WERI-Rb-1 (cell line): ENCODE measurements at regions not wholly inside any gene's neighbourhood (a gene's known extent, or its start where the extent isn't known, plus 50 kb on each side); places are given as distances from the start of the nearest gene placed in this dataset.

Experiments
- DNase-seq: peaks from one replicate; pipeline ENCODE4 v3.0.0-alpha.2; 2020
- H3K27ac ChIP-seq: fragments of 250-450 bp; sonication (Bioruptor Pico); 2 replicates; pipeline ENCODE4 v1.5.1; 2020; ENCODE audit warnings: mild to moderate bottlenecking, moderate library complexity
- H3K27me3 ChIP-seq: fragments of 250-450 bp; sonication (Bioruptor Pico); 2 replicates; pipeline ENCODE4 v1.5.1; 2021; ENCODE audit warnings: mild to moderate bottlenecking, low read depth, moderate library complexity; ENCODE audit not compliant: insufficient read depth, severe bottlenecking
- H3K36me3 ChIP-seq: fragments of 250-450 bp; sonication (Bioruptor Pico); 2 replicates; pipeline ENCODE4 v1.5.1; 2020; ENCODE audit warnings: mild to moderate bottlenecking, moderate library complexity
- H3K4me3 ChIP-seq: 2 replicates; pipeline ENCODE4 v1.5.1; 2011; ENCODE audit warnings: low read depth, mild to moderate bottlenecking, control low read depth, low read length
- H3K9me3 ChIP-seq: fragments of 250-450 bp; sonication (Bioruptor Pico); 2 replicates; pipeline ENCODE4 v1.5.1; 2021; ENCODE audit warnings: mild to moderate bottlenecking, moderate library complexity; ENCODE audit not compliant: severe bottlenecking
- CTCF ChIP-seq: IDR thresholded peaks from 2 replicates; pipeline ENCODE4 v1.5.1; 2011; ENCODE audit warnings: low read depth, mild to moderate bottlenecking, control low read depth, inconsistent platforms, low read length

- Histone ChIP-seq H3K27ac (no peak overlapping the region), H3K27me3 (no peaks in the 10 kb centered on the region), H3K4me3 (no peak overlapping the region), H3K36me3 (no peaks in the 10 kb centered on the region), H3K9me3 (no peaks in the 10 kb centered on the region)
- no peak for DNase-seq
- TF ChIP-seq CTCF = no peak
Observed at GRCh38 chr6:14671937-14672336, 554.4 kb downstream of the CD83 start.

- no peak for TF ChIP-seq CTCF
- Histone ChIP-seq H3K27ac (no peak overlapping the region), H3K36me3 (no peaks in the 10 kb centered on the region), H3K9me3 (no peaks in the 10 kb centered on the region), H3K4me3 (no peak overlapping the region), H3K27me3 (no peaks in the 10 kb centered on the region)
- DNase-seq = no peak
Observed at GRCh38 chr6:14673201-14673600, 555.6 kb downstream of the CD83 start.

GRCh38 chr6:14674458-14674857 lies 556.9 kb downstream of the CD83 start:
- TF ChIP-seq CTCF = no peak
- H3K9me3 ChIP-seq = no peaks in the 10 kb centered on the region
- no peak overlapping the region for H3K27ac ChIP-seq
- DNase-seq = no peak
- no peaks in the 10 kb centered on the region for H3K27me3 ChIP-seq
- no peak overlapping the region for H3K4me3 ChIP-seq
- H3K36me3 ChIP-seq = no peaks in the 10 kb centered on the region

- Histone ChIP-seq H3K27ac (no peak overlapping the region), H3K36me3 (no peaks in the 10 kb centered on the region), H3K27me3 (no peaks in the 10 kb centered on the region), H3K4me3 (no peak overlapping the region), H3K9me3 (no peaks in the 10 kb centered on the region)
- no peak for DNase-seq
- TF ChIP-seq CTCF = no peak
Observed at GRCh38 chr6:14674867-14675648, 557.5 kb downstream of the CD83 start.

- TF ChIP-seq CTCF = no peak
- Histone ChIP-seq H3K4me3 (no peak overlapping the region), H3K27ac (no peak overlapping the region), H3K27me3 (no peaks in the 10 kb centered on the region), H3K36me3 (no peaks in the 10 kb centered on the region), H3K9me3 (no peaks in the 10 kb centered on the region)
- no peak for DNase-seq
Observed at GRCh38 chr6:14676064-14676463, 558.5 kb downstream of the CD83 start.
